ENCODE measurements at regions not wholly inside any gene's neighbourhood (a gene's known extent, or its start where the extent isn't known, plus 50 kb on each side); places are given as distances from the start of the nearest gene placed in this dataset.

DNA sequence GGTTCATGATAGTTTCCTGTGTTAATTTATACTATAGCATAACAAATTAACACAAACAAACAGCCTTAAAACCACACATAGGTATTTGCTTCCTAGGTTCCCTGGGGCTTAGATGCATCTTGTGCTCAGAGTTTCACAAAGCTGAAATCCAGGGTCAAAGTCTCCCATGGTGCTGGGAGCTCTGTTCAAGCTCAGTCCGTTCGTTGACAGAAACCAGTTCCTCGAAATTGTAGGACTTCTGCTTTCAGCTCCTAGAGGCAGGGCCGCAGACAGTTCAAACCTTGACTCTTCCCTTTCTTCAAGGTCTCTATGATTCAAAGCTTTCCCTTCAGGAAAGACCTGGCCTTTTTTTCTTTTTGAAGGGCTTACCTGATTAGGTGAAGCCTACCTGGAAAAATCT is 90.5 kb downstream of the VSTM2A start:
- ChIA-PET POLR2A (no interaction called here), CTCF (no interaction called here)
- no peak for DNase-seq (ENCODE audit: unreplicated experiment)
- Mint-ChIP-seq H3K36me3 (ENCODE audit: insufficient read depth, unreplicated experiment) (no peaks in the 10 kb centered on the region), H3K27me3 (ENCODE audit: insufficient read depth, unreplicated experiment) (peaks cover 51% of the 10 kb centered on the region), H3K9me3 (ENCODE audit: unreplicated experiment) (no peaks in the 10 kb centered on the region), H3K4me1 (ENCODE audit: insufficient read depth, unreplicated experiment) (no peaks in the 10 kb centered on the region), H3K4me3 (ENCODE audit: unreplicated experiment) (no peak overlapping the region), H3K27ac (ENCODE audit: low read depth, unreplicated experiment) (no peak overlapping the region)
- BruUV-seq (replicated peaks): no TSS peak
- intact Hi-C loops (cut with micrococcal nuclease): no loop called here
- TF ChIP-seq, protein P1, sequence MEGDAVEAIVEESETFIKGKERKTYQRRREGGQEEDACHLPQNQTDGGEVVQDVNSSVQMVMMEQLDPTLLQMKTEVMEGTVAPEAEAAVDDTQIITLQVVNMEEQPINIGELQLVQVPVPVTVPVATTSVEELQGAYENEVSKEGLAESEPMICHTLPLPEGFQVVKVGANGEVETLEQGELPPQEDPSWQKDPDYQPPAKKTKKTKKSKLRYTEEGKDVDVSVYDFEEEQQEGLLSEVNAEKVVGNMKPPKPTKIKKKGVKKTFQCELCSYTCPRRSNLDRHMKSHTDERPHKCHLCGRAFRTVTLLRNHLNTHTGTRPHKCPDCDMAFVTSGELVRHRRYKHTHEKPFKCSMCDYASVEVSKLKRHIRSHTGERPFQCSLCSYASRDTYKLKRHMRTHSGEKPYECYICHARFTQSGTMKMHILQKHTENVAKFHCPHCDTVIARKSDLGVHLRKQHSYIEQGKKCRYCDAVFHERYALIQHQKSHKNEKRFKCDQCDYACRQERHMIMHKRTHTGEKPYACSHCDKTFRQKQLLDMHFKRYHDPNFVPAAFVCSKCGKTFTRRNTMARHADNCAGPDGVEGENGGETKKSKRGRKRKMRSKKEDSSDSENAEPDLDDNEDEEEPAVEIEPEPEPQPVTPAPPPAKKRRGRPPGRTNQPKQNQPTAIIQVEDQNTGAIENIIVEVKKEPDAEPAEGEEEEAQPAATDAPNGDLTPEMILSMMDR (IDR thresholded peaks at IDR 0.05; ENCODE audit: unreplicated experiment): no peak

DNA sequence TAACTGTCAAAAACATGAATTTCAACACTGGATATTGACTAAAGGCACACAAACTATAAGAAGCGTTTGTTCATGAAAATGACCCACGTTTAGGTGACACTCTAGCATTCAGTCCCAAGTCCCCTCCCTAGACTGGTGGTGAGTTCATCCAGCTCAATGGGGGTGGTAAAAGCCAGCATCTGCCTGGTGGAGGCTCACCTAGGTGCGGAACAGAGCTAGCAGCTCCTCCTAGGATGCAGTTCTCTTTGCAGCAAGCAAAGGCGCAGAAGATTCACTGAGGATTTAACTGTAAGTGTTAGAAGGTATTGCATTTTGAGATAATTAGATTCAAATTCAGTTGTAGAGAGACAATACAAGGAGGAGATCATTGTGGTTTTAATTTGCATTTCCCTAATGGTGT is 87.6 kb downstream of the VSTM2A start:
- H3K27ac Mint-ChIP-seq (ENCODE audit: low read depth, unreplicated experiment): no peak overlapping the region
- TF ChIP-seq, protein P1 (IDR thresholded peaks at IDR 0.05; ENCODE audit: unreplicated experiment): no peak
- DNase-seq (ENCODE audit: unreplicated experiment): no peak
- POLR2A ChIA-PET: no interaction called here
- peaks cover 40% of the 10 kb centered on the region for H3K27me3 Mint-ChIP-seq (ENCODE audit: insufficient read depth, unreplicated experiment)
- BruUV-seq (replicated peaks): no TSS peak
- H3K36me3 Mint-ChIP-seq (ENCODE audit: insufficient read depth, unreplicated experiment): no peaks in the 10 kb centered on the region
- H3K4me1 Mint-ChIP-seq (ENCODE audit: insufficient read depth, unreplicated experiment): no peaks in the 10 kb centered on the region
- intact Hi-C loops (cut with micrococcal nuclease): no loop called here
- H3K9me3 Mint-ChIP-seq (ENCODE audit: unreplicated experiment): no peaks in the 10 kb centered on the region
- no peak overlapping the region for H3K4me3 Mint-ChIP-seq (ENCODE audit: unreplicated experiment)
- CTCF ChIA-PET: no interaction called here

DNA sequence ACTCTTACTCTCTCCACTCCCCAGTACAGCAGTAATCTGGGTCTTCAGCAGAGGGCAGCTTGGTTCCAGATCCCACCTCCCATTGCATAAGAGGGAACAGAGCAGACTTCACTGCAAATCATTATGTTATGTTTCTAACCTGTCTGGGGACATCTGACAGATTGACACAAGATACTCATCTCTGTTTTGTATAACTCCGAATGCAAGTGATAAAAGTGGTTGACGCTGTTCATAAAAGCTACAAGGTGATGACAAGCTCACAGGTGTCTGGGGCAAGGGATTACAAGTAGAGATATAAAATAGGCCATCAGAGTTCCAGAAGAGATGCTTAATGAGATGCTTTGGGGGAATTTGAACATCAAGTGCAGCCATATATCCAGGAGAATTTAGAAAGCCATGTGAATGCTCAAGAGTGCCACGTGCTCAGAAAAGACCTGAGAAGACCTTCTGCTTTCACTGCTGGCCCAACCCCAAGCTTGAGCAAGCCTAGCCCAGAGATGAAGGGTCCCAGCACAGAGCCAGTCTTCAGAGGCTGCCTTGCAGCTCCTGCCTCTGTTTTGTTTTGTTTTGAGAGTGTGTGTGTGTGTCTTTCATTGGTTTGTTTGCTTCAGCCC is 80.6 kb downstream of the VSTM2A start:
- Mint-ChIP-seq H3K4me1 (ENCODE audit: insufficient read depth, unreplicated experiment) (no peaks in the 10 kb centered on the region), H3K27ac (ENCODE audit: low read depth, unreplicated experiment) (no peak overlapping the region), H3K36me3 (ENCODE audit: insufficient read depth, unreplicated experiment) (no peaks in the 10 kb centered on the region), H3K9me3 (ENCODE audit: unreplicated experiment) (no peaks in the 10 kb centered on the region), H3K4me3 (ENCODE audit: unreplicated experiment) (no peak overlapping the region), H3K27me3 (ENCODE audit: insufficient read depth, unreplicated experiment) (peaks cover 6% of the 10 kb centered on the region)
- TF ChIP-seq, protein P1 (IDR thresholded peaks at IDR 0.05; ENCODE audit: unreplicated experiment): no peak
- BruUV-seq (replicated peaks): no TSS peak
- ChIA-PET CTCF (interaction anchor here (0.6 to 0.9 kb wide), 2 partner anchors 25 to 121 kb away, joined by 3 read pairs; no protein-coding TSS in a partner anchor), POLR2A (no interaction called here)
- no peak for DNase-seq (ENCODE audit: unreplicated experiment)
- intact Hi-C loops (cut with micrococcal nuclease): no loop called here
